HG02970 (cell line): ENCODE measurements at regions not wholly inside any gene's neighbourhood (a gene's known extent, or its start where the extent isn't known, plus 50 kb on each side); places are given as distances from the start of the nearest gene placed in this dataset.
"Not testable (repeated sequence)": the region's sequence is repeated elsewhere in the genome, so short reads cannot be mapped to it uniquely, and the experiment has no call there.

Experiments used
- ATAC-seq: cut with Tn5 transposase; IDR thresholded peaks from one replicate; pipeline ENCODE4 v1.9.1; 2021; ENCODE audit warnings: mild to moderate bottlenecking, moderate library complexity, moderate number of reproducible peaks; ENCODE audit not compliant: unreplicated experiment, low FRiP score

GRCh38 chr18:41899535-41899934 lies 55.5 kb upstream of the PIK3C3 start:
- no peak for ATAC-seq

- no peak for ATAC-seq
These were observed 61.6 kb upstream of the PIK3C3 start for GRCh38 chr18:41893432-41893831.

- no peak for ATAC-seq
These were observed 67.9 kb upstream of the PIK3C3 start for GRCh38 chr18:41887100-41887499.

GRCh38 chr18:41886126-41886807 lies 68.8 kb upstream of the PIK3C3 start:
- no peak for ATAC-seq

GRCh38 chr18:41881285-41881684 lies 73.7 kb upstream of the PIK3C3 start:
- no peak for ATAC-seq

GRCh38 chr18:41879256-41879655 lies 75.8 kb upstream of the PIK3C3 start:
- no peak for ATAC-seq

GRCh38 chr18:41875094-41875780 lies 79.8 kb upstream of the PIK3C3 start:
- no peak for ATAC-seq

GRCh38 chr18:41873730-41874129 lies 81.3 kb upstream of the PIK3C3 start:
- ATAC-seq: no peak

- ATAC-seq: no peak
These were observed 82.8 kb upstream of the PIK3C3 start for GRCh38 chr18:41872206-41872605.

- ATAC-seq: no peak
These were observed 83.6 kb upstream of the PIK3C3 start for GRCh38 chr18:41871229-41872000.

GRCh38 chr18:41870817-41871216 lies 84.2 kb upstream of the PIK3C3 start:
- no peak for ATAC-seq

GRCh38 chr18:41870191-41870590 lies 84.8 kb upstream of the PIK3C3 start:
- no peak for ATAC-seq

- ATAC-seq: not testable (repeated sequence)
These were observed 89.2 kb upstream of the PIK3C3 start for GRCh38 chr18:41865796-41866195.

- ATAC-seq: no peak
These were observed 90.8 kb upstream of the PIK3C3 start for GRCh38 chr18:41864216-41864615.

GRCh38 chr18:41862921-41863320 lies 92.1 kb upstream of the PIK3C3 start:
- no peak for ATAC-seq

GRCh38 chr18:41860987-41861386 lies 94.0 kb upstream of the PIK3C3 start:
- ATAC-seq: no peak

GRCh38 chr18:41858761-41859555 lies 96.1 kb upstream of the PIK3C3 start:
- ATAC-seq: no peak

GRCh38 chr18:41853280-41853679 lies 101.8 kb upstream of the PIK3C3 start:
- no peak for ATAC-seq

- no peak for ATAC-seq
These were observed 104.3 kb upstream of the PIK3C3 start for GRCh38 chr18:41850781-41851180.

GRCh38 chr18:41849632-41850031 lies 105.4 kb upstream of the PIK3C3 start:
- ATAC-seq: no peak

- ATAC-seq: no peak
These were observed 109.5 kb upstream of the PIK3C3 start for GRCh38 chr18:41845563-41845962.
